ENCODE measurements at regions not wholly inside any gene's neighbourhood (a gene's known extent, or its start where the extent isn't known, plus 50 kb on each side); places are given as distances from the start of the nearest gene placed in this dataset.

DNA sequence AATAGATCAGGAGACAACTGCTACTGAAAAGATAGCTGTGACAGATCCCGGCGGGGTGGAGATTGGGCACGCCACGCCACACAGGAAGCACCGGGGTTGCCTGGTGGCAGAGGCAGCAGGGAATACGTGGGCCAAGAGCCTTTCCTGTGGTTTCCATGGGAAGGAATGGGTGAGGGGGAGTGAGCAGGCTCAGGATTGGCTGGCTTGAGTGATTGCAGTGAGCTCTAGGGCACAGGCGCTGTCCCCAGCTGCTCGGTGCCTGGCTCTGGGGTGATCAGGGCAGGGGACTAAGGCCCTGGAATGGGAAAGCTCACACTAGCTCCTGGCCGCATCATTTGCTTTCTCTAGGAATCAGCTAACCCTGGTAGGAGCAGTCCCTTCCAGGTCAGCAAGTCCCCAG is 166.1 kb downstream of the USP12 start:
- no peak overlapping the region for H3K4me3 ChIP-seq (ENCODE audit: low read length)
- intact Hi-C loops (cut with micrococcal nuclease) = no loop called here
- H3K9me3 ChIP-seq (ENCODE audit: control insufficient read depth, insufficient read depth, low read length) = no peaks in the 10 kb centered on the region
- TF ChIP-seq CTCF (IDR thresholded peaks at IDR 0.05) = no peak
- Mint-ChIP-seq H3K27me3 (ENCODE audit: low read depth in 2 of 2) (peaks cover 29 to 36% of the 10 kb centered on the region in 2 donors), H3K4me1 (no peaks in the 10 kb centered on the region), H3K27ac (no peak overlapping the region), H3K36me3 (no peaks in the 10 kb centered on the region), H3K4me3 (no peak overlapping the region), H3K9me3 (no peaks in the 10 kb centered on the region)
- DNase-seq = no peak
- peaks cover 4% of the 10 kb centered on the region for H3K4me1 ChIP-seq (ENCODE audit: control insufficient read depth, insufficient read depth, low read length)
- no peak for ATAC-seq
- no peak overlapping the region for H3K27ac ChIP-seq (ENCODE audit: low read length)
- 27% methylated on average over 9 of the region's 9 CpGs for WGBS (ENCODE audit: insufficient coverage)
- no peaks in the 10 kb centered on the region for H3K36me3 ChIP-seq (ENCODE audit: control insufficient read depth, insufficient read depth, low read length)
- peaks cover 7% of the 10 kb centered on the region for H3K27me3 ChIP-seq (ENCODE audit: control insufficient read depth, insufficient read depth, low read length)

DNA sequence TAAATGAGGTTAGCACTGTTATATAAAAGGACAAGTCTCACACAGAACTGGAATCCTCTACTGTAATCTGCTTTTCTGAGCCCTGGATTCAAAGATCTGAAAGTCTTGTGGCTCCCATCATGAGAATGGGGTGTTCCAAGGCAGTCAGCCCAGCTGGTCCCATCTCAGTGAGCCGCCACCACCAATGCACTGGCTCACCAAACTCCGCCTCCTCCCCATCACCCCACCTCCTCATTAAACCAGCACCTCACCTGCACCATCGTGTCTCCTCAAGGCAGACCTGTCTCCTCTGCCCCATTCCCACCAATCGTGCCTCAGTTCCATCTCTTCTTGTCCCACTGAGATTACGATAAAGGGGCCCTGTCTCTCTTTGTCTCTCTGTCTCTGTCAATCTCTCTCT is 166.7 kb downstream of the USP12 start:
- no peaks in the 10 kb centered on the region for H3K36me3 Mint-ChIP-seq
- Histone ChIP-seq H3K9me3 (ENCODE audit: control insufficient read depth, insufficient read depth, low read length) (no peaks in the 10 kb centered on the region), H3K36me3 (ENCODE audit: control insufficient read depth, insufficient read depth, low read length) (no peaks in the 10 kb centered on the region), H3K4me3 (ENCODE audit: low read length) (no peak overlapping the region), H3K4me1 (ENCODE audit: control insufficient read depth, insufficient read depth, low read length) (peaks cover 4% of the 10 kb centered on the region), H3K27ac (ENCODE audit: low read length) (no peak overlapping the region), H3K27me3 (ENCODE audit: control insufficient read depth, insufficient read depth, low read length) (peaks cover 7% of the 10 kb centered on the region)
- DNase-seq = no peak
- no peaks in the 10 kb centered on the region for H3K9me3 Mint-ChIP-seq
- TF ChIP-seq CTCF (IDR thresholded peaks at IDR 0.05) = no peak
- no peak overlapping the region for H3K4me3 Mint-ChIP-seq
- no peak overlapping the region for H3K27ac Mint-ChIP-seq
- intact Hi-C loops (cut with micrococcal nuclease) = no loop called here
- WGBS (ENCODE audit: insufficient coverage) = 91% methylated on average over 5 of the region's 5 CpGs
- peaks cover 29 to 36% of the 10 kb centered on the region in 2 donors for H3K27me3 Mint-ChIP-seq (ENCODE audit: low read depth in 2 of 2)
- H3K4me1 Mint-ChIP-seq = no peaks in the 10 kb centered on the region
- ATAC-seq = no peak

GRCh38 chr13:27004326-27004725 is 167.3 kb downstream of the USP12 start:
- no peaks in the 10 kb centered on the region for H3K9me3 Mint-ChIP-seq
- H3K27me3 Mint-ChIP-seq (ENCODE audit: low read depth in 2 of 2) = peaks cover 29 to 37% of the 10 kb centered on the region in 2 donors
- Histone ChIP-seq H3K36me3 (ENCODE audit: control insufficient read depth, insufficient read depth, low read length) (no peaks in the 10 kb centered on the region), H3K4me3 (ENCODE audit: low read length) (no peak overlapping the region), H3K27ac (ENCODE audit: low read length) (no peak overlapping the region), H3K4me1 (ENCODE audit: control insufficient read depth, insufficient read depth, low read length) (peaks cover 4% of the 10 kb centered on the region), H3K9me3 (ENCODE audit: control insufficient read depth, insufficient read depth, low read length) (no peaks in the 10 kb centered on the region), H3K27me3 (ENCODE audit: control insufficient read depth, insufficient read depth, low read length) (peaks cover 7% of the 10 kb centered on the region)
- no peak overlapping the region for H3K4me3 Mint-ChIP-seq
- H3K4me1 Mint-ChIP-seq = no peaks in the 10 kb centered on the region
- DNase-seq (no peak), ATAC-seq (no peak)
- WGBS (ENCODE audit: insufficient coverage) = 92% methylated on average over 4 of the region's 4 CpGs
- intact Hi-C loops (cut with micrococcal nuclease) = no loop called here
- no peak for TF ChIP-seq CTCF (IDR thresholded peaks at IDR 0.05)
- no peaks in the 10 kb centered on the region for H3K36me3 Mint-ChIP-seq
- H3K27ac Mint-ChIP-seq = no peak overlapping the region

GRCh38 chr13:27001705-27002104 is 169.9 kb downstream of the USP12 start:
- 57% methylated on average over 6 of the region's 6 CpGs for WGBS (ENCODE audit: insufficient coverage)
- DNase-seq (no peak), ATAC-seq (no peak)
- H3K4me3 ChIP-seq (ENCODE audit: low read length) = no peak overlapping the region
- H3K27ac ChIP-seq (ENCODE audit: low read length) = no peak overlapping the region
- intact Hi-C loops (cut with micrococcal nuclease) = no loop called here
- Mint-ChIP-seq H3K27me3 (ENCODE audit: low read depth in 2 of 2) (peaks cover 17 to 34% of the 10 kb centered on the region in 2 donors), H3K27ac (no peak overlapping the region), H3K9me3 (no peaks in the 10 kb centered on the region), H3K4me1 (peaks cover 5 to 6% of the 10 kb centered on the region in 2 donors), H3K36me3 (no peaks in the 10 kb centered on the region), H3K4me3 (no peak overlapping the region)
- TF ChIP-seq CTCF (IDR thresholded peaks at IDR 0.05) = no peak
- H3K4me1 ChIP-seq (ENCODE audit: control insufficient read depth, insufficient read depth, low read length) = peaks cover 18% of the 10 kb centered on the region
- H3K27me3 ChIP-seq (ENCODE audit: control insufficient read depth, insufficient read depth, low read length) = peaks cover 7% of the 10 kb centered on the region
- no peaks in the 10 kb centered on the region for H3K9me3 ChIP-seq (ENCODE audit: control insufficient read depth, insufficient read depth, low read length)
- no peaks in the 10 kb centered on the region for H3K36me3 ChIP-seq (ENCODE audit: control insufficient read depth, insufficient read depth, low read length)

Data from natural killer cell (primary cell).